CD4-positive, alpha-beta T cell (primary cell): ENCODE measurements at regions not wholly inside any gene's neighbourhood (a gene's known extent, or its start where the extent isn't known, plus 50 kb on each side); places are given as distances from the start of the nearest gene placed in this dataset.

Source experiments
- ATAC-seq: fragments of 200-7000 bp; cut with Tn5 transposase; one replicate; pipeline ENCODE4 v1.10.0; 2022; ENCODE audit warnings: mild to moderate bottlenecking; ENCODE audit not compliant: poor library complexity
- CTCF ChIA-PET: fragments of 350-600 bp; sonication (Branson Sonifier 250); formaldehyde crosslinking; loops from one replicate; lab custom pipeline; 2021; ENCODE audit warnings: antibody characterized with exemption, inconsistent platforms; lab: Charles Lee
- POLR2A ChIA-PET: fragments of 350-600 bp; sonication (Branson Sonifier 250); formaldehyde crosslinking; loops from one replicate; lab custom pipeline; 2021; ENCODE audit warnings: antibody characterized with exemption, inconsistent platforms; lab: Charles Lee
- DNase-seq, 14 experiments: peaks; one replicate each; pipeline ENCODE4 v3.0.0-alpha.2; 2013 to 2020; ENCODE audit warnings: mixed read lengths in 2 of 14
- H3K27ac ChIP-seq, 2 donors: one replicate each; pipeline versions ENCODE4 v1.5.1 to v1.7.0; 2013; ENCODE audit warnings: low read length in 2 of 2, low read depth in 1 of 2, mild to moderate bottlenecking in 1 of 2
- H3K27me3 ChIP-seq, 2 experiments: 1 replicate in 1 of 2; 2 replicates in 1 of 2; pipeline versions ENCODE4 v1.6.1 to v1.7.0; 2013; ENCODE audit warnings: low read length in 2 of 2, control low read depth in 1 of 2, mild to moderate bottlenecking in 1 of 2, moderate library complexity in 1 of 2; ENCODE audit not compliant: insufficient read depth in 2 of 2, control insufficient read depth in 1 of 2
- H3K36me3 ChIP-seq: one replicate; pipeline ENCODE4 v1.6.1; 2013; ENCODE audit warnings: low read length, control low read depth; ENCODE audit not compliant: insufficient read depth
- H3K4me1 ChIP-seq: one replicate; pipeline ENCODE4 v1.6.1; 2013; ENCODE audit warnings: low read length, control low read depth; ENCODE audit not compliant: insufficient read depth
- H3K4me3 ChIP-seq: one replicate; pipeline ENCODE4 v1.5.1; 2013; ENCODE audit warnings: mild to moderate bottlenecking, low read length, moderate library complexity
- H3K9me3 ChIP-seq, 2 experiments: 1 replicate in 1 of 2; 2 replicates in 1 of 2; pipeline versions ENCODE4 v1.6.1 to v1.7.0; 2013; ENCODE audit warnings: low read length in 2 of 2, mild to moderate bottlenecking in 2 of 2, control low read depth in 1 of 2, moderate library complexity in 1 of 2; ENCODE audit not compliant: control insufficient read depth in 1 of 2, insufficient read depth in 1 of 2
- H3K27ac Mint-ChIP-seq: one replicate; pipeline ENCODE4 v1.8.0; 2020; ENCODE audit warnings: mixed read lengths
- H3K27me3 Mint-ChIP-seq: one replicate; pipeline ENCODE4 v1.8.0; 2021; ENCODE audit warnings: mixed read lengths
- H3K36me3 Mint-ChIP-seq: one replicate; pipeline ENCODE4 v1.8.0; 2021; ENCODE audit warnings: low read depth, mixed read lengths
- H3K4me1 Mint-ChIP-seq: one replicate; pipeline ENCODE4 v1.8.0; 2021; ENCODE audit warnings: low read depth, mixed read lengths
- H3K4me3 Mint-ChIP-seq: one replicate; pipeline ENCODE4 v1.8.0; 2020; ENCODE audit warnings: mild to moderate bottlenecking, mixed read lengths
- H3K9me3 Mint-ChIP-seq: one replicate; pipeline ENCODE4 v1.8.0; 2020; ENCODE audit warnings: mixed read lengths
- CTCF ChIP-seq: fragments of 200-600 bp; IDR thresholded peaks from one replicate; pipeline ENCODE4 v1.8.0; 2022; ENCODE audit warnings: antibody characterized with exemption, mild to moderate bottlenecking
- intact Hi-C, 2 experiments: fragments of 100-400 bp; cut with DNase I in 1 of 2; cut with micrococcal nuclease in 1 of 2; formaldehyde crosslinking; loops; one replicate each; pipeline versions ENCODE4 v1.15.1 to v1.9.0; 2023 to 2025; cut with DNase I, micrococcal nuclease

- intact Hi-C loops: no loop called here
- no peaks in the 10 kb centered on the region for H3K9me3 Mint-ChIP-seq
- Histone ChIP-seq H3K4me3 (no peak overlapping the region), H3K4me1 (no peaks in the 10 kb centered on the region), H3K27ac (no peak overlapping the region), H3K27me3 (peaks cover 4 to 6% of the 10 kb centered on the region in 2 experiments), H3K36me3 (no peaks in the 10 kb centered on the region), H3K9me3 (peaks cover 0 to 5% of the 10 kb centered on the region in 2 experiments)
- H3K4me1 Mint-ChIP-seq: no peaks in the 10 kb centered on the region
- CTCF ChIA-PET: no interaction called here
- ATAC-seq (no peak), DNase-seq (no peak)
- no peak overlapping the region for H3K4me3 Mint-ChIP-seq
- no peak for TF ChIP-seq CTCF
- peaks cover 35% of the 10 kb centered on the region for H3K27me3 Mint-ChIP-seq
- POLR2A ChIA-PET: no interaction called here
- H3K36me3 Mint-ChIP-seq: no peaks in the 10 kb centered on the region
- H3K27ac Mint-ChIP-seq: no peak overlapping the region
These were observed 102.0 kb upstream of the LRFN2 start for GRCh38 chr6:40689185-40689584.

GRCh38 chr6:40688214-40688761 is 101.1 kb upstream of the LRFN2 start:
- peaks cover 37% of the 10 kb centered on the region for H3K27me3 Mint-ChIP-seq
- Histone ChIP-seq H3K4me1 (no peaks in the 10 kb centered on the region), H3K36me3 (no peaks in the 10 kb centered on the region), H3K9me3 (peaks cover 0 to 5% of the 10 kb centered on the region in 2 experiments), H3K4me3 (no peak overlapping the region), H3K27ac (no peak overlapping the region), H3K27me3 (peaks cover 4 to 6% of the 10 kb centered on the region in 2 experiments)
- H3K4me3 Mint-ChIP-seq: no peak overlapping the region
- no peak for TF ChIP-seq CTCF
- no peaks in the 10 kb centered on the region for H3K9me3 Mint-ChIP-seq
- ChIA-PET CTCF (no interaction called here), POLR2A (no interaction called here)
- H3K36me3 Mint-ChIP-seq: no peaks in the 10 kb centered on the region
- ATAC-seq (no peak), DNase-seq (no peak)
- no peak overlapping the region for H3K27ac Mint-ChIP-seq
- no peaks in the 10 kb centered on the region for H3K4me1 Mint-ChIP-seq
- intact Hi-C loops: no loop called here

DNA sequence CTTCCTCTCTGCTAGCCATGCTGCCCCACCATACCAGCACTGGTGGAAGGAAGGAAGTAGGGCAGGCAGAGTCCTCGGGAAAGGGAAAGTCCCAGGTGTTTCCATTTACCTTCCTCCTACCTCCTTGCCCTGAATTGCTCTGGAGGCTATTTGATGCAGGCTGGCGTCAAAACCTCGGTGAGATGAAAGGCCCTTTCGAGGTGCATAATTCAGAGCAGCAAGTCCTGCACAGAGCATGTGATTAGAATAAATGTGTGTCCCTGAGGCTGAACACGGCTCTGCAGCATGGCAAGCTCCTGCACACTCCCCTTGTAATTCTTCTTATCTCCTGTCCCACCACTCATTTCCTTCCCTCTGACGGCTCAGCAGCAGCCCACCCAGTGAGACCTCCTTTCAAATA is 98.7 kb upstream of the LRFN2 start:
- H3K27me3 ChIP-seq: peaks cover 6 to 7% of the 10 kb centered on the region in 2 experiments
- ATAC-seq: no peak
- intact Hi-C loops: no loop called here
- ChIA-PET POLR2A (no interaction called here), CTCF (no interaction called here)
- no peak overlapping the region for H3K4me3 Mint-ChIP-seq
- H3K9me3 ChIP-seq: peaks cover 0 to 5% of the 10 kb centered on the region in 2 experiments
- no peaks in the 10 kb centered on the region for H3K36me3 ChIP-seq
- no peak for TF ChIP-seq CTCF
- no peak overlapping the region for H3K27ac Mint-ChIP-seq
- no peak for DNase-seq
- peaks cover 41% of the 10 kb centered on the region for H3K27me3 Mint-ChIP-seq
- no peaks in the 10 kb centered on the region for H3K4me1 Mint-ChIP-seq
- no peak overlapping the region for H3K4me3 ChIP-seq
- H3K9me3 Mint-ChIP-seq: no peaks in the 10 kb centered on the region
- no peaks in the 10 kb centered on the region for H3K4me1 ChIP-seq
- H3K36me3 Mint-ChIP-seq: no peaks in the 10 kb centered on the region
- H3K27ac ChIP-seq: no peak overlapping the region
